ENCODE measurements at regions not wholly inside any gene's neighbourhood (a gene's known extent, or its start where the extent isn't known, plus 50 kb on each side); places are given as distances from the start of the nearest gene placed in this dataset.
"Not testable (repeated sequence)": the region's sequence is repeated elsewhere in the genome, so short reads cannot be mapped to it uniquely, and the experiment has no call there.

- no peak for DNase-seq (ENCODE audit: low spot score)
These were observed 147.6 kb downstream of the MAIP1 start for GRCh38 chr2:200102971-200103370.

- no peak for DNase-seq (ENCODE audit: low spot score)
These were observed 148.6 kb downstream of the MAIP1 start for GRCh38 chr2:200104015-200104414.

GRCh38 chr2:200107514-200108217 lies 152.3 kb downstream of the MAIP1 start:
- no peak for DNase-seq (ENCODE audit: low spot score)

- no peak for DNase-seq (ENCODE audit: low spot score)
These were observed 154.0 kb downstream of the MAIP1 start for GRCh38 chr2:200109421-200109820.

GRCh38 chr2:200110381-200110780 lies 155.0 kb downstream of the MAIP1 start:
- no peak for DNase-seq (ENCODE audit: low spot score)

GRCh38 chr2:200113016-200113799 lies 157.8 kb downstream of the MAIP1 start:
- not testable (repeated sequence) for DNase-seq (ENCODE audit: low spot score)

GRCh38 chr2:200119236-200119635 lies 163.9 kb downstream of the MAIP1 start:
- no peak for DNase-seq (ENCODE audit: low spot score)

GRCh38 chr2:200121931-200122330 lies 166.5 kb downstream of the MAIP1 start:
- no peak for DNase-seq (ENCODE audit: low spot score)

GRCh38 chr2:200122683-200123082 lies 167.3 kb downstream of the MAIP1 start:
- no peak for DNase-seq (ENCODE audit: low spot score)

GRCh38 chr2:200124665-200125368 lies 169.4 kb downstream of the MAIP1 start:
- DNase-seq (ENCODE audit: low spot score): not testable (repeated sequence)

GRCh38 chr2:200125444-200126284 lies 170.3 kb downstream of the MAIP1 start:
- no peak for DNase-seq (ENCODE audit: low spot score)

- not testable (repeated sequence) for DNase-seq (ENCODE audit: low spot score)
These were observed 170.9 kb downstream of the MAIP1 start for GRCh38 chr2:200126285-200126670.

- DNase-seq (ENCODE audit: low spot score): not testable (repeated sequence)
These were observed 171.3 kb downstream of the MAIP1 start for GRCh38 chr2:200126680-200127079.

GRCh38 chr2:200127848-200128247 lies 172.5 kb downstream of the MAIP1 start:
- peak; percentile 62 for DNase-seq (ENCODE audit: low spot score)

GRCh38 chr2:200128296-200128695 lies 172.9 kb downstream of the MAIP1 start:
- DNase-seq (ENCODE audit: low spot score): no peak

GRCh38 chr2:200129721-200130462 lies 174.5 kb downstream of the MAIP1 start:
- DNase-seq (ENCODE audit: low spot score): no peak

- no peak for DNase-seq (ENCODE audit: low spot score)
These were observed 175.4 kb downstream of the MAIP1 start for GRCh38 chr2:200130762-200131166.

GRCh38 chr2:200131307-200131706 lies 175.2 kb upstream of the SPATS2L start:
- DNase-seq (ENCODE audit: low spot score): no peak

- DNase-seq (ENCODE audit: low spot score): no peak
These were observed 171.4 kb upstream of the SPATS2L start for GRCh38 chr2:200135082-200135481.

GRCh38 chr2:200136655-200137054 lies 169.8 kb upstream of the SPATS2L start:
- no peak for DNase-seq (ENCODE audit: low spot score)

GRCh38 chr2:200137271-200137670 lies 169.2 kb upstream of the SPATS2L start:
- DNase-seq (ENCODE audit: low spot score): no peak

Data from GM03348 (cell line).